Lower lobe of right lung (tissue), 2 donors: ENCODE measurements at regions not wholly inside any gene's neighbourhood (a gene's known extent, or its start where the extent isn't known, plus 50 kb on each side); places are given as distances from the start of the nearest gene placed in this dataset.

ENCODE experiments used
- ATAC-seq, 2 donors: fragments of 200-7000 bp; cut with Tn5 transposase; one replicate each; pipeline ENCODE4 v1.9.1; 2020 to 2022; ENCODE audit warnings: mild to moderate bottlenecking in 2 of 2, moderate library complexity in 2 of 2
- DNase-seq: peaks from one replicate; pipeline ENCODE4 v3.0.0-alpha.2; 2020
- H3K27ac ChIP-seq: fragments of 200-600 bp; one replicate; pipeline ENCODE4 v1.8.0; 2022
- H3K27me3 ChIP-seq: fragments of 200-600 bp; one replicate; pipeline ENCODE4 v1.8.0; 2022; ENCODE audit warnings: low read depth
- H3K36me3 ChIP-seq: fragments of 200-600 bp; one replicate; pipeline ENCODE4 v1.8.0; 2022; ENCODE audit warnings: mild to moderate bottlenecking
- H3K4me1 ChIP-seq: fragments of 200-600 bp; one replicate; pipeline ENCODE4 v1.8.0; 2022
- H3K4me3 ChIP-seq: fragments of 200-600 bp; one replicate; pipeline ENCODE4 v1.8.0; 2022; ENCODE audit warnings: mild to moderate bottlenecking
- H3K9me3 ChIP-seq: fragments of 200-600 bp; one replicate; pipeline ENCODE4 v1.8.0; 2022
- intact Hi-C: fragments of 100-400 bp; cut with DNase I; formaldehyde crosslinking; loops from one replicate; pipeline ENCODE4 v1.11.0; 2022
- TF ChIP-seq, protein P1 (sequence below): fragments of 200-600 bp; IDR thresholded peaks from one replicate; pipeline ENCODE4 v1.8.0; 2022; ENCODE audit warnings: antibody characterized with exemption, mild to moderate bottlenecking
- donor health status: DM: no; HTN: yes; CAD: no; lungs with severe emphysema.

DNA sequence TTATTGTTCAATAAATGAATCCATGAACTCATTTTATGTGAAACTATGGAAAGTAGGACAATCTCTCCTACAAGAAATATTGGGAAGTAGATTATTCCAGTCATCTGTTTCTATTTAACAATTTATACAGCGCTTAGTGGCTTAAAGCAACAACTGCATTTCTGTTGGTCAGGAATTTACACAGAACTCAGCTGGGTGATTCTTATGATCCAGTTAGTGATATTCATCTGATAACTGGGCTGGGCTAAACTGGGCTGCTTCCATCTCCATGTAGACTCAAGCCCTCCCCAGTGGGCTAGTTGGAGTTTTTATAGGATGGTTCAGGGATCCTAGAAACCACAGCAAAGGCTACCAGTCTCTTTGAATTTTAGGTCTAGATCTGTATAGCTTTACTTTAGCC lies 497.9 kb upstream of the NEGR1 start:
- TF ChIP-seq, protein P1, sequence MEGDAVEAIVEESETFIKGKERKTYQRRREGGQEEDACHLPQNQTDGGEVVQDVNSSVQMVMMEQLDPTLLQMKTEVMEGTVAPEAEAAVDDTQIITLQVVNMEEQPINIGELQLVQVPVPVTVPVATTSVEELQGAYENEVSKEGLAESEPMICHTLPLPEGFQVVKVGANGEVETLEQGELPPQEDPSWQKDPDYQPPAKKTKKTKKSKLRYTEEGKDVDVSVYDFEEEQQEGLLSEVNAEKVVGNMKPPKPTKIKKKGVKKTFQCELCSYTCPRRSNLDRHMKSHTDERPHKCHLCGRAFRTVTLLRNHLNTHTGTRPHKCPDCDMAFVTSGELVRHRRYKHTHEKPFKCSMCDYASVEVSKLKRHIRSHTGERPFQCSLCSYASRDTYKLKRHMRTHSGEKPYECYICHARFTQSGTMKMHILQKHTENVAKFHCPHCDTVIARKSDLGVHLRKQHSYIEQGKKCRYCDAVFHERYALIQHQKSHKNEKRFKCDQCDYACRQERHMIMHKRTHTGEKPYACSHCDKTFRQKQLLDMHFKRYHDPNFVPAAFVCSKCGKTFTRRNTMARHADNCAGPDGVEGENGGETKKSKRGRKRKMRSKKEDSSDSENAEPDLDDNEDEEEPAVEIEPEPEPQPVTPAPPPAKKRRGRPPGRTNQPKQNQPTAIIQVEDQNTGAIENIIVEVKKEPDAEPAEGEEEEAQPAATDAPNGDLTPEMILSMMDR = no peak
- Histone ChIP-seq H3K36me3 (no peaks in the 10 kb centered on the region), H3K27ac (no peak overlapping the region), H3K27me3 (no peaks in the 10 kb centered on the region), H3K4me1 (no peaks in the 10 kb centered on the region), H3K4me3 (no peak overlapping the region), H3K9me3 (no peaks in the 10 kb centered on the region)
- intact Hi-C loops = no loop called here
- DNase-seq (no peak), ATAC-seq (no peak)

DNA sequence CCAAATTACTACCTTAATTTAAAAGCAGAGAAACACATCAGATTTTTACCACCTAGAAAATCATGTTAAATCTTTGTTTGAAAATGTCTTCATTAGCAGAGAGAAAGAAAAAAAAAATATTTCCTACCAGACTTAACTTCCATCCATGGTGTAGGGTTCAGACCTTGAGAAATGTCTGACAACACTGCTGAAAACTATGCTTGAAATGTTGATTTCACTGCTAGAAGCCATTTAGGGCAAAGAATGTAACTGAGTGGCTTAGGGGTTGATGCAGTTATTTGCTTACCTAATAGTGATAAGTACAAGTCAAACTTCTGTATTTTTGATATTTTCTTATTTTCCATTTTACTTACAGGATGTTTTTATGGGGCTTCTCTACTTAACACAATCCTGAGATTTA lies 495.6 kb upstream of the NEGR1 start:
- Histone ChIP-seq H3K9me3 (no peaks in the 10 kb centered on the region), H3K27ac (no peak overlapping the region), H3K4me3 (no peak overlapping the region), H3K36me3 (no peaks in the 10 kb centered on the region), H3K4me1 (no peaks in the 10 kb centered on the region), H3K27me3 (no peaks in the 10 kb centered on the region)
- ATAC-seq (no peak), DNase-seq (no peak)
- intact Hi-C loops = no loop called here
- TF ChIP-seq, protein P1 = no peak

DNA sequence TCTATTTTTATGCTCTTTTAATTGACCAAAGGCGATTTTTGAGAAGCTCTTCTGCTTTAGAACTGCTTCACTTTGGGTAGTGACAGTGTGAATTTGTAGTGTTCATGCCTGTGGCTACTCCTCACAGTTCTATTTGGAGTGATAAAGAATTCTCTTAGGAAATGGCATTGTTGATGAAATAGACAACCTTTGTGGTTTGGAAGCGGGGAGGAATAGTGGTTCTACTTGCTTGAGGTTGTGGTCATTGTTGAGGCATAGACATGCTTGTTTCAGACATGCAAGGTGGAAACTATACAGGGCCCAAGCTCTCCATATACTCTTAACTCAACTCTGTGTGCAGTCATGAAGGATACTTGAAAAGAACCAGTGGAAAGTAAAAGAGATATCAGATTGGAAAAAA lies 481.1 kb upstream of the NEGR1 start:
- Histone ChIP-seq H3K36me3 (no peaks in the 10 kb centered on the region), H3K9me3 (no peaks in the 10 kb centered on the region), H3K4me1 (no peaks in the 10 kb centered on the region), H3K27ac (no peak overlapping the region), H3K4me3 (no peak overlapping the region), H3K27me3 (no peaks in the 10 kb centered on the region)
- intact Hi-C loops = no loop called here
- ATAC-seq = no peak
- no peak for DNase-seq
- TF ChIP-seq, protein P1 = no peak

DNA sequence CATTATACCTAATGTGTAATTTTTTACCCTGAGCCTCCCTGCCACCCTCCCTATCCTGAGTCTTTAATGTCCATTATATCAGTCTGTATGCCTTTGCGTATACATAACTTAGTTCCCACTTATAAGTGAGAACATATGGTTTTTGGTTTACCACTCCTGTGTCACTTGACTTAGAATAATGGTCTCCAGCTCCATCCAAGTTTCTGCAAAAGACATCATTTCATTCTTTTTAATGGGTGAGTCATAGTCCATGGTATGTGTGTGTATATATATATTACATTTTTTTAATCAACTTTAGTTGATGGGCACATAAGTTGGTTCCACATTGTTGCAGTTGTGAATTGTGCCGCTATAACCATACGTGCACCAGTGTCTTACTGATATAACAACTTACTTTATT lies 477.1 kb upstream of the NEGR1 start:
- H3K27me3 ChIP-seq = no peaks in the 10 kb centered on the region
- H3K36me3 ChIP-seq = no peaks in the 10 kb centered on the region
- intact Hi-C loops = no loop called here
- no peak overlapping the region for H3K27ac ChIP-seq
- no peaks in the 10 kb centered on the region for H3K4me1 ChIP-seq
- no peaks in the 10 kb centered on the region for H3K9me3 ChIP-seq
- DNase-seq (no peak), ATAC-seq (no peak)
- TF ChIP-seq, protein P1 = no peak
- no peak overlapping the region for H3K4me3 ChIP-seq

DNA sequence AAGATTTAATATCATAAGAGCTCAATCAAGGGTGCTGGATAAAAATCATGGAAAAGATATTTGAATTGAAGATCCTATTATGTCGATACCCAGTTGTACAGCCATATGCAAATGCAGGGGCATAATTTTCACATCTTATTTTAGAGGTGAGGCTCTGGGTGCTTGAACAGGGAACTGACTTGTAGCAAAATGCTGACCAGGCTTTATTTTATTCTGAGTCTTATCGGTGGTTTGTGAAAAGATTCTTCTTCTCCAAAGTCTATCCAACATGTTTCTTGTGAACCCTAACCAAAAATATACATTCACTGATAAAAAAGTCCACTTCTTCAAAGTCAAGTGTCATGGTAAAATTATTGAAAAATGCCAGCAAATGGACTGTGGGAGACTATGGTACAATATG lies 475.5 kb upstream of the NEGR1 start:
- DNase-seq (no peak), ATAC-seq (no peak)
- Histone ChIP-seq H3K4me1 (no peaks in the 10 kb centered on the region), H3K4me3 (no peak overlapping the region), H3K27ac (no peak overlapping the region), H3K27me3 (no peaks in the 10 kb centered on the region), H3K36me3 (no peaks in the 10 kb centered on the region), H3K9me3 (no peaks in the 10 kb centered on the region)
- TF ChIP-seq, protein P1 = no peak
- intact Hi-C loops = no loop called here

DNA sequence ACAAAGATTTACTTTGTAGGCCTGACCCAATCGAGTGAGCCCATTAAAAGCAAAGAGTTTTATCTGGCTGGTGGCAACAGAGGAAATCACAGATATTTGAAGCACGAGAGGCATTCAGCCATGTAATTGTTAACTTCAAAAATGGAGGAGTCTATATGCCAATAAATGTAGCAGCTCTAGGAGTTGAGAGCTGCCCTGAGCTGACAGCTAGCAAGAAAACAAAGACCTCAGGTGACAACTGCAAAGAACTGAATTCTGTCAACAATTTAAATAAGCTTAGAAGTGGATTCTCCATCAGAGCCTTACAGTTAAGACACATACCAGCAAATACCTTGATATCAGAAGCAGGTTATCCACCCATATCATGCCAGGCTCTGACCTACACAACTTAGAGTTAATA lies 463.1 kb upstream of the NEGR1 start:
- Histone ChIP-seq H3K4me1 (no peaks in the 10 kb centered on the region), H3K9me3 (no peaks in the 10 kb centered on the region), H3K4me3 (no peak overlapping the region), H3K27ac (no peak overlapping the region), H3K27me3 (no peaks in the 10 kb centered on the region), H3K36me3 (no peaks in the 10 kb centered on the region)
- TF ChIP-seq, protein P1 = no peak
- DNase-seq (no peak), ATAC-seq (no peak)
- intact Hi-C loops = no loop called here
